ENCODE measurements at regions not wholly inside any gene's neighbourhood (a gene's known extent, or its start where the extent isn't known, plus 50 kb on each side); places are given as distances from the start of the nearest gene placed in this dataset.

- H3K36me3 Mint-ChIP-seq (ENCODE audit: low read depth), result no peaks in the 10 kb centered on the region
- H3K4me1 Mint-ChIP-seq (ENCODE audit: low read depth), result no peaks in the 10 kb centered on the region
- no peak for ATAC-seq (ENCODE audit: poor library complexity)
- TF ChIP-seq CTCF (IDR thresholded peaks at IDR 0.05), result no peak
- intact Hi-C loops (cut with DNase I, micrococcal nuclease), result no loop called here
- CTCF ChIA-PET, result no interaction called here
- H3K4me1 ChIP-seq (ENCODE audit: insufficient read depth, low read length), result no peaks in the 10 kb centered on the region
- peaks cover 26% of the 10 kb centered on the region for H3K27me3 Mint-ChIP-seq
- peaks cover 0 to 16% of the 10 kb centered on the region in 2 experiments for H3K9me3 ChIP-seq (ENCODE audit: control insufficient read depth in 1 of 2, insufficient read depth in 1 of 2, low read length in 2 of 2)
- no peak overlapping the region for H3K4me3 ChIP-seq (ENCODE audit: low read length)
- DNase-seq, result no peak
- no peaks in the 10 kb centered on the region for H3K9me3 Mint-ChIP-seq
- H3K27ac ChIP-seq (ENCODE audit: low read depth in 1 of 2, low read length in 2 of 2), result no peak overlapping the region
- no peak overlapping the region for H3K4me3 Mint-ChIP-seq
- H3K27ac Mint-ChIP-seq, result no peak overlapping the region
- H3K27me3 ChIP-seq (ENCODE audit: control insufficient read depth in 1 of 2, insufficient read depth in 2 of 2, low read length in 2 of 2), result peaks cover 7 to 15% of the 10 kb centered on the region in 2 experiments
- no peaks in the 10 kb centered on the region for H3K36me3 ChIP-seq (ENCODE audit: insufficient read depth, low read length)
- POLR2A ChIA-PET, result no interaction called here
Measured at GRCh38 chr9:126058011-126058531, 268.6 kb upstream of the MVB12B start.

- Mint-ChIP-seq H3K27me3 (peaks cover 26% of the 10 kb centered on the region), H3K9me3 (no peaks in the 10 kb centered on the region), H3K4me1 (ENCODE audit: low read depth) (no peaks in the 10 kb centered on the region), H3K36me3 (ENCODE audit: low read depth) (no peaks in the 10 kb centered on the region), H3K4me3 (no peak overlapping the region), H3K27ac (no peak overlapping the region)
- intact Hi-C loops (cut with DNase I, micrococcal nuclease), result no loop called here
- ChIA-PET POLR2A (no interaction called here), CTCF (no interaction called here)
- H3K4me1 ChIP-seq (ENCODE audit: insufficient read depth, low read length), result no peaks in the 10 kb centered on the region
- peaks cover 0 to 16% of the 10 kb centered on the region in 2 experiments for H3K9me3 ChIP-seq (ENCODE audit: control insufficient read depth in 1 of 2, insufficient read depth in 1 of 2, low read length in 2 of 2)
- TF ChIP-seq CTCF (IDR thresholded peaks at IDR 0.05), result no peak
- DNase-seq (no peak), ATAC-seq (ENCODE audit: poor library complexity) (no peak)
- H3K27me3 ChIP-seq (ENCODE audit: control insufficient read depth in 1 of 2, insufficient read depth in 2 of 2, low read length in 2 of 2), result peaks cover 4 to 10% of the 10 kb centered on the region in 2 experiments
- no peaks in the 10 kb centered on the region for H3K36me3 ChIP-seq (ENCODE audit: insufficient read depth, low read length)
- no peak overlapping the region for H3K4me3 ChIP-seq (ENCODE audit: low read length)
- H3K27ac ChIP-seq (ENCODE audit: low read depth in 1 of 2, low read length in 2 of 2), result no peak overlapping the region
Measured at GRCh38 chr9:126058591-126058990, 268.0 kb upstream of the MVB12B start.

GRCh38 chr9:126061575-126061974 is 265.1 kb upstream of the MVB12B start:
- Histone ChIP-seq H3K27me3 (ENCODE audit: control insufficient read depth in 1 of 2, insufficient read depth in 2 of 2, low read length in 2 of 2) (no peaks in the 10 kb centered on the region), H3K9me3 (ENCODE audit: control insufficient read depth in 1 of 2, insufficient read depth in 1 of 2, low read length in 2 of 2) (peaks cover 0 to 14% of the 10 kb centered on the region in 2 experiments), H3K27ac (ENCODE audit: low read depth in 1 of 2, low read length in 2 of 2) (no peak overlapping the region), H3K36me3 (ENCODE audit: insufficient read depth, low read length) (no peaks in the 10 kb centered on the region), H3K4me3 (ENCODE audit: low read length) (no peak overlapping the region), H3K4me1 (ENCODE audit: insufficient read depth, low read length) (no peaks in the 10 kb centered on the region)
- Mint-ChIP-seq H3K36me3 (ENCODE audit: low read depth) (no peaks in the 10 kb centered on the region), H3K9me3 (no peaks in the 10 kb centered on the region), H3K27ac (no peak overlapping the region), H3K4me3 (no peak overlapping the region), H3K27me3 (peaks cover 23% of the 10 kb centered on the region), H3K4me1 (ENCODE audit: low read depth) (no peaks in the 10 kb centered on the region)
- ATAC-seq (ENCODE audit: poor library complexity) (no peak), DNase-seq (no peak)
- ChIA-PET CTCF (no interaction called here), POLR2A (no interaction called here)
- no peak for TF ChIP-seq CTCF (IDR thresholded peaks at IDR 0.05)
- intact Hi-C loops (cut with DNase I, micrococcal nuclease), result no loop called here
